ENCODE measurements at regions not wholly inside any gene's neighbourhood (a gene's known extent, or its start where the extent isn't known, plus 50 kb on each side); places are given as distances from the start of the nearest gene placed in this dataset.

- TF ChIP-seq POLR2A (IDR thresholded peaks at IDR 0.05) (no peak), CTCF (IDR thresholded peaks at IDR 0.05) (no peak)
- Histone ChIP-seq H3K27ac (no peak overlapping the region), H3K4me1 (no peaks in the 10 kb centered on the region), H3K9me3 (no peaks in the 10 kb centered on the region), H3K36me3 (no peaks in the 10 kb centered on the region), H3K27me3 (no peaks in the 10 kb centered on the region), H3K4me3 (no peak overlapping the region)
- no peak for DNase-seq
- intact Hi-C loops (cut with DNase I; ENCODE audit: low total_unique reads): no loop called here
Observed at GRCh38 chr5:115369430-115370144, 73.1 kb upstream of the CCDC112 start.

DNA sequence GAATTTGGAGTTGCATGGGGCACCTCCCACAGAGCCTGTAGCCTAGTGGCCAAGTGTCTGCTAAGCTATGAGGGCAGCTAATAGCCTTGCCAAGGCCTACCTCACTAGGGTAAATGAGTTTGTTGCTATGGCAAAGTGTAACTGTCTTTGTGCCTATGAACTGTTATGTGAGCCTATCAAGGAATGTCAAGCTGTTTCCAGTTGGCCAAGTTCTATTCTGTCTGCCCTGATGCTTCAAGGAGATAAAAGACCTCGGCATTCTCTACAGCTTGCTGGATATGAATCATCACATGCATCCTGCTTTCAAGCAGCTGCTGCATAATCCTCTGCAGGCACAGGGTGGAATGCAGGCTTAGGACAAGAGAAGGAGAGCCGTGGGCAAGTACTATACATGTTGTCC is 69.8 kb upstream of the CCDC112 start:
- intact Hi-C loops (cut with DNase I; ENCODE audit: low total_unique reads): no loop called here

DNA sequence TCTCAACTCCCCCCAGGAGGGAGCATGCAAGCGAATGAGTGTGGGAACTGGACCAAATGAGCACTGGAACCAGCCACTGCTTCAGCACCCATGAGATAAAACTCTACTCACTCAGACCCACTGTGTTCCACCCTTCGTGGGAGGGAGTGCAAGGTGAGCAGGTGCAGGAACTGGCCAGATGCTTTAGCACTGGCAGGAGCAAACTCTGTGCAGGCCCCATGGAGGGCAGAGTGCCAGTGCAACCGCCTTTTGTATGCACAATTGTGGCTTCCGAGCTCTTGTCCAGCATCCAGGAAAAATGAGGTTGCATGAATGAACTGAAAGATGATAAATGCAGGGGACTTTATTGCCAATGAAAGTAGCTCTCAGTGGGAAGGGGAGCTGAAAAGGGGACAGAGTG is 67.4 kb upstream of the CCDC112 start:
- H3K9me3 ChIP-seq: no peaks in the 10 kb centered on the region
- DNase-seq: no peak
- intact Hi-C loops (cut with DNase I; ENCODE audit: low total_unique reads): no loop called here
- no peaks in the 10 kb centered on the region for H3K27me3 ChIP-seq
- H3K4me3 ChIP-seq: no peak overlapping the region
- no peak overlapping the region for H3K27ac ChIP-seq
- H3K4me1 ChIP-seq: no peaks in the 10 kb centered on the region
- TF ChIP-seq POLR2A (IDR thresholded peaks at IDR 0.05): no peak
- TF ChIP-seq CTCF (IDR thresholded peaks at IDR 0.05): no peak
- no peaks in the 10 kb centered on the region for H3K36me3 ChIP-seq

More for the DNA sequence above, 69.8 kb upstream of the CCDC112 start:
- TF ChIP-seq CTCF (IDR thresholded peaks at IDR 0.05): no peak
- no peak for TF ChIP-seq POLR2A (IDR thresholded peaks at IDR 0.05)
- Histone ChIP-seq H3K27me3 (no peaks in the 10 kb centered on the region), H3K4me3 (no peak overlapping the region), H3K9me3 (no peaks in the 10 kb centered on the region), H3K27ac (no peak overlapping the region), H3K4me1 (no peaks in the 10 kb centered on the region), H3K36me3 (no peaks in the 10 kb centered on the region)
- DNase-seq: no peak

- H3K9me3 ChIP-seq: no peaks in the 10 kb centered on the region
- intact Hi-C loops (cut with DNase I; ENCODE audit: low total_unique reads): no loop called here
- no peaks in the 10 kb centered on the region for H3K36me3 ChIP-seq
Observed at GRCh38 chr5:115360046-115360685, 63.7 kb upstream of the CCDC112 start.

More at GRCh38 chr5:115360046-115360685, 63.7 kb upstream of the CCDC112 start:
- Histone ChIP-seq H3K27ac (no peak overlapping the region), H3K27me3 (no peaks in the 10 kb centered on the region), H3K4me3 (no peak overlapping the region), H3K4me1 (no peaks in the 10 kb centered on the region)
- no peak for TF ChIP-seq CTCF (IDR thresholded peaks at IDR 0.05)
- no peak for TF ChIP-seq POLR2A (IDR thresholded peaks at IDR 0.05)
- DNase-seq: no peak
